ENCODE measurements at regions not wholly inside any gene's neighbourhood (a gene's known extent, or its start where the extent isn't known, plus 50 kb on each side); places are given as distances from the start of the nearest gene placed in this dataset.

- no peak for DNase-seq (ENCODE audit: low spot score)
- Mint-ChIP-seq H3K27me3 (ENCODE audit: low read depth) (no peaks in the 10 kb centered on the region), H3K4me1 (ENCODE audit: low read depth) (no peaks in the 10 kb centered on the region), H3K27ac (no peak overlapping the region), H3K9me3 (no peaks in the 10 kb centered on the region), H3K36me3 (ENCODE audit: low read depth) (no peaks in the 10 kb centered on the region), H3K4me3 (no peak overlapping the region)
Observed at GRCh38 chr1:55896210-55896609, 681.0 kb upstream of the USP24 start.

- Mint-ChIP-seq H3K36me3 (ENCODE audit: low read depth) (no peaks in the 10 kb centered on the region), H3K9me3 (no peaks in the 10 kb centered on the region), H3K4me3 (no peak overlapping the region), H3K27me3 (ENCODE audit: low read depth) (no peaks in the 10 kb centered on the region), H3K27ac (no peak overlapping the region), H3K4me1 (ENCODE audit: low read depth) (no peaks in the 10 kb centered on the region)
- DNase-seq (ENCODE audit: low spot score) = no peak
Observed at GRCh38 chr1:55894521-55894920, 679.4 kb upstream of the USP24 start.

- H3K27me3 Mint-ChIP-seq (ENCODE audit: low read depth) = no peaks in the 10 kb centered on the region
- no peak overlapping the region for H3K27ac Mint-ChIP-seq
- no peak for DNase-seq (ENCODE audit: low spot score)
- H3K36me3 Mint-ChIP-seq (ENCODE audit: low read depth) = no peaks in the 10 kb centered on the region
- H3K9me3 Mint-ChIP-seq = no peaks in the 10 kb centered on the region
- no peak overlapping the region for H3K4me3 Mint-ChIP-seq
- no peaks in the 10 kb centered on the region for H3K4me1 Mint-ChIP-seq (ENCODE audit: low read depth)
Observed at GRCh38 chr1:55893155-55893554, 678.0 kb upstream of the USP24 start.

GRCh38 chr1:55888685-55889317 is 673.6 kb upstream of the USP24 start:
- Mint-ChIP-seq H3K27me3 (ENCODE audit: low read depth) (no peaks in the 10 kb centered on the region), H3K9me3 (no peaks in the 10 kb centered on the region)

GRCh38 chr1:55886856-55887712 is 671.9 kb upstream of the USP24 start:
- no peak overlapping the region for H3K27ac Mint-ChIP-seq
- DNase-seq (ENCODE audit: low spot score) = no peak
- H3K4me3 Mint-ChIP-seq = no peak overlapping the region
- H3K36me3 Mint-ChIP-seq (ENCODE audit: low read depth) = no peaks in the 10 kb centered on the region
- H3K9me3 Mint-ChIP-seq = no peaks in the 10 kb centered on the region
- no peaks in the 10 kb centered on the region for H3K4me1 Mint-ChIP-seq (ENCODE audit: low read depth)
- no peaks in the 10 kb centered on the region for H3K27me3 Mint-ChIP-seq (ENCODE audit: low read depth)

More at GRCh38 chr1:55888685-55889317, 673.6 kb upstream of the USP24 start:
- Mint-ChIP-seq H3K4me3 (no peak overlapping the region), H3K4me1 (ENCODE audit: low read depth) (no peaks in the 10 kb centered on the region), H3K36me3 (ENCODE audit: low read depth) (no peaks in the 10 kb centered on the region), H3K27ac (no peak overlapping the region)
- no peak for DNase-seq (ENCODE audit: low spot score)

- no peak overlapping the region for H3K4me3 Mint-ChIP-seq
- DNase-seq (ENCODE audit: low spot score) = no peak
- H3K36me3 Mint-ChIP-seq (ENCODE audit: low read depth) = no peaks in the 10 kb centered on the region
- H3K4me1 Mint-ChIP-seq (ENCODE audit: low read depth) = no peaks in the 10 kb centered on the region
- H3K27me3 Mint-ChIP-seq (ENCODE audit: low read depth) = no peaks in the 10 kb centered on the region
- H3K27ac Mint-ChIP-seq = no peak overlapping the region
- H3K9me3 Mint-ChIP-seq = no peaks in the 10 kb centered on the region
Observed at GRCh38 chr1:55885619-55886018, 670.5 kb upstream of the USP24 start.

- Mint-ChIP-seq H3K9me3 (no peaks in the 10 kb centered on the region), H3K4me3 (no peak overlapping the region), H3K4me1 (ENCODE audit: low read depth) (no peaks in the 10 kb centered on the region), H3K36me3 (ENCODE audit: low read depth) (no peaks in the 10 kb centered on the region), H3K27ac (no peak overlapping the region), H3K27me3 (ENCODE audit: low read depth) (no peaks in the 10 kb centered on the region)
- DNase-seq (ENCODE audit: low spot score) = no peak
Observed at GRCh38 chr1:55882931-55883330, 667.8 kb upstream of the USP24 start.

- Mint-ChIP-seq H3K4me3 (no peak overlapping the region), H3K36me3 (ENCODE audit: low read depth) (no peaks in the 10 kb centered on the region), H3K9me3 (no peaks in the 10 kb centered on the region), H3K4me1 (ENCODE audit: low read depth) (no peaks in the 10 kb centered on the region), H3K27ac (no peak overlapping the region), H3K27me3 (ENCODE audit: low read depth) (no peaks in the 10 kb centered on the region)
- DNase-seq (ENCODE audit: low spot score) = no peak
Observed at GRCh38 chr1:55879346-55879745, 664.2 kb upstream of the USP24 start.

- H3K4me1 Mint-ChIP-seq (ENCODE audit: low read depth) = no peaks in the 10 kb centered on the region
- DNase-seq (ENCODE audit: low spot score) = no peak
- no peaks in the 10 kb centered on the region for H3K36me3 Mint-ChIP-seq (ENCODE audit: low read depth)
- no peaks in the 10 kb centered on the region for H3K27me3 Mint-ChIP-seq (ENCODE audit: low read depth)
- H3K9me3 Mint-ChIP-seq = no peaks in the 10 kb centered on the region
- no peak overlapping the region for H3K4me3 Mint-ChIP-seq
- H3K27ac Mint-ChIP-seq = no peak overlapping the region
Observed at GRCh38 chr1:55877437-55878232, 662.5 kb upstream of the USP24 start.

- no peaks in the 10 kb centered on the region for H3K36me3 Mint-ChIP-seq (ENCODE audit: low read depth)
- H3K4me1 Mint-ChIP-seq (ENCODE audit: low read depth) = no peaks in the 10 kb centered on the region
- H3K9me3 Mint-ChIP-seq = no peaks in the 10 kb centered on the region
- no peak overlapping the region for H3K4me3 Mint-ChIP-seq
- no peak for DNase-seq (ENCODE audit: low spot score)
- H3K27me3 Mint-ChIP-seq (ENCODE audit: low read depth) = no peaks in the 10 kb centered on the region
- H3K27ac Mint-ChIP-seq = no peak overlapping the region
Observed at GRCh38 chr1:55876276-55877060, 661.3 kb upstream of the USP24 start.

- no peaks in the 10 kb centered on the region for H3K36me3 Mint-ChIP-seq (ENCODE audit: low read depth)
- H3K4me1 Mint-ChIP-seq (ENCODE audit: low read depth) = no peaks in the 10 kb centered on the region
- H3K9me3 Mint-ChIP-seq = no peaks in the 10 kb centered on the region
- no peak for DNase-seq (ENCODE audit: low spot score)
- H3K27ac Mint-ChIP-seq = no peak overlapping the region
- H3K27me3 Mint-ChIP-seq (ENCODE audit: low read depth) = no peaks in the 10 kb centered on the region
- H3K4me3 Mint-ChIP-seq = no peak overlapping the region
Observed at GRCh38 chr1:55870106-55870505, 654.9 kb upstream of the USP24 start.

GRCh38 chr1:55869065-55869464 is 653.9 kb upstream of the USP24 start:
- Mint-ChIP-seq H3K36me3 (ENCODE audit: low read depth) (no peaks in the 10 kb centered on the region), H3K27me3 (ENCODE audit: low read depth) (no peaks in the 10 kb centered on the region), H3K9me3 (no peaks in the 10 kb centered on the region), H3K4me1 (ENCODE audit: low read depth) (no peaks in the 10 kb centered on the region), H3K4me3 (no peak overlapping the region), H3K27ac (no peak overlapping the region)
- DNase-seq (ENCODE audit: low spot score) = no peak

GRCh38 chr1:55868026-55868425 is 652.9 kb upstream of the USP24 start:
- DNase-seq (ENCODE audit: low spot score) = no peak
- no peaks in the 10 kb centered on the region for H3K36me3 Mint-ChIP-seq (ENCODE audit: low read depth)
- H3K9me3 Mint-ChIP-seq = no peaks in the 10 kb centered on the region
- H3K27ac Mint-ChIP-seq = no peak overlapping the region
- no peaks in the 10 kb centered on the region for H3K27me3 Mint-ChIP-seq (ENCODE audit: low read depth)
- H3K4me1 Mint-ChIP-seq (ENCODE audit: low read depth) = no peaks in the 10 kb centered on the region
- no peak overlapping the region for H3K4me3 Mint-ChIP-seq
